HepG2 (cell line): ENCODE measurements at regions not wholly inside any gene's neighbourhood (a gene's known extent, or its start where the extent isn't known, plus 50 kb on each side); places are given as distances from the start of the nearest gene placed in this dataset.

ENCODE experiments used
- ATAC-seq: fragments of 200-7000 bp; cut with Tn5 transposase; 3 replicates; pipeline ENCODE4 v1.9.1; 2020; ENCODE audit warnings: mild to moderate bottlenecking, moderate library complexity
- BruUV-seq: library from RNA; stranded (reverse); fragments of 400-500 nt; replicated peaks from 2 replicates; lab custom pipeline; 2021; lab: Mats Ljungman, UMichigan
- CTCF ChIA-PET: fragments of 300-600 bp; formaldehyde crosslinking; extraction: SDS; loops from one replicate; lab custom pipeline; 2021; ENCODE audit warnings: low total read pairs, inconsistent platforms, low intra/inter-chr PET ratio; lab: Yijun Ruan, JAX
- POLR2A ChIA-PET: fragments of 350-600 bp; sonication (Branson Sonifier 250); formaldehyde crosslinking; loops from one replicate; lab custom pipeline; 2020; ENCODE audit warnings: antibody characterized with exemption, inconsistent platforms; lab: Yijun Ruan, JAX
- DNase-seq: peaks from one replicate; pipeline ENCODE4 v3.0.0-alpha.2; 2015; ENCODE audit warnings: low spot score
- FAIRE-seq: peaks from 3 replicates; lab custom pipeline; 2011; peaks lifted over from hg19 to GRCh38; lab: Jason Lieb, UNC
- H2AFZ ChIP-seq: one replicate; pipeline ENCODE4 v1.6.1; 2011; ENCODE audit warnings: low read length, inconsistent platforms
- H3K27ac ChIP-seq: fragments of 300-600 bp; 3 replicates; pipeline ENCODE4 v1.8.0; 2011; ENCODE audit warnings: mixed run types, mild to moderate bottlenecking, mixed read lengths, low read length, inconsistent platforms; ENCODE audit not compliant: insufficient read depth; ENCODE audit errors: extremely low read length
- H3K27me3 ChIP-seq, 2 experiments: fragments of 200-600 bp in 1 of 2; 2 replicates in 1 of 2; 3 replicates in 1 of 2; pipeline versions ENCODE4 v1.6.0 to v1.8.0; 2011; ENCODE audit warnings: low read length in 2 of 2, mild to moderate bottlenecking in 2 of 2, moderate library complexity in 2 of 2, inconsistent platforms in 1 of 2; ENCODE audit not compliant: insufficient read depth in 2 of 2, control insufficient read depth in 1 of 2
- H3K36me3 ChIP-seq, 2 experiments: fragments of 200-600 bp in 1 of 2; replicated peaks in 1 of 2; 2 replicates in 1 of 2; 3 replicates in 1 of 2; pipeline versions ENCODE4 v1.5.1 to v1.8.0; 2011; ENCODE audit warnings: low read length in 2 of 2, inconsistent platforms in 1 of 2; ENCODE audit not compliant: insufficient read depth in 2 of 2, control insufficient read depth in 1 of 2
- H3K4me1 ChIP-seq: 2 replicates; pipeline ENCODE4 v1.5.1; 2012; ENCODE audit warnings: low read length, inconsistent platforms; ENCODE audit not compliant: insufficient read depth
- H3K4me2 ChIP-seq: 2 replicates; pipeline ENCODE4 v1.6.0; 2011; ENCODE audit warnings: low read depth, low read length, inconsistent platforms
- H3K4me3 ChIP-seq, 3 experiments: fragments of 200-600 bp in 1 of 3; sonication (generic), shearing (Covaris generic) in 1 of 3; replicated peaks in 1 of 3; 2 replicates each; pipeline ENCODE4 v1.5.1; 2011 to 2016; ENCODE audit warnings: low read length in 3 of 3, inconsistent platforms in 2 of 3, low read depth in 2 of 3, mild to moderate bottlenecking in 2 of 3, control low read depth in 1 of 3, mixed read lengths in 1 of 3; ENCODE audit not compliant: insufficient read depth in 1 of 3
- H3K79me2 ChIP-seq: one replicate; pipeline ENCODE4 v1.6.1; 2011; ENCODE audit warnings: low read length, inconsistent platforms; ENCODE audit not compliant: insufficient read depth
- H3K9ac ChIP-seq: 2 replicates; pipeline ENCODE4 v1.6.0; 2011; ENCODE audit warnings: mild to moderate bottlenecking, low read depth, low read length, inconsistent platforms; ENCODE audit not compliant: insufficient read depth
- H3K9me3 ChIP-seq: 2 replicates; pipeline ENCODE4 v1.5.1; 2012; ENCODE audit warnings: mild to moderate bottlenecking, low read length
- H4K20me1 ChIP-seq: 2 replicates; pipeline ENCODE4 v1.6.0; 2011; ENCODE audit warnings: inconsistent platforms, mild to moderate bottlenecking, low read length, moderate library complexity; ENCODE audit not compliant: insufficient read depth
- EZH2 ChIP-seq: conservative IDR thresholded peaks from 2 replicates; pipeline ENCODE4 v1.6.1; 2012; ENCODE audit warnings: mild to moderate bottlenecking, low read depth, low read length, moderate library complexity
- JUND ChIP-seq: sonication (generic); formaldehyde crosslinking; IDR thresholded peaks from 2 replicates; pipeline ENCODE4 v1.8.0; 2022; ENCODE audit warnings: mild to moderate bottlenecking, missing genetic modification reagents
- NFKBIZ ChIP-seq: IDR thresholded peaks from 2 replicates; pipeline ENCODE4 v1.6.1; 2018; ENCODE audit warnings: missing genetic modification reagents, missing compliant biosample characterization
- NR2C2 ChIP-seq: sonication (generic); formaldehyde crosslinking; IDR thresholded peaks from 2 replicates; pipeline ENCODE4 v1.4.0; 2020; ENCODE audit warnings: missing genetic modification reagents, mild to moderate bottlenecking, moderate library complexity, borderline replicate concordance
- ZBTB3 ChIP-seq: sonication (generic); formaldehyde crosslinking; IDR thresholded peaks from 2 replicates; pipeline ENCODE4 v1.4.0; 2020; ENCODE audit warnings: low read depth, mild to moderate bottlenecking, moderate library complexity, missing genetic modification reagents, borderline replicate concordance
- ZFP1 ChIP-seq: IDR thresholded peaks from 2 replicates; pipeline ENCODE4 v1.6.1; 2016
- ZFYVE20 ChIP-seq: sonication (generic); formaldehyde crosslinking; IDR thresholded peaks from 2 replicates; pipeline ENCODE4 v1.8.0; 2023; ENCODE audit warnings: low read depth, mild to moderate bottlenecking, moderate library complexity, missing genetic modification reagents, borderline replicate concordance
- ZNF251 ChIP-seq: sonication (generic); formaldehyde crosslinking; IDR thresholded peaks from 2 replicates; pipeline ENCODE4 v1.9.0; 2021; ENCODE audit warnings: mild to moderate bottlenecking, missing genetic modification reagents
- ZNF333 ChIP-seq: sonication (generic); formaldehyde crosslinking; IDR thresholded peaks from 2 replicates; pipeline ENCODE4 v1.4.0; 2020; ENCODE audit warnings: mild to moderate bottlenecking, missing genetic modification reagents, borderline replicate concordance
- ZNF484 ChIP-seq: sonication (generic); formaldehyde crosslinking; IDR thresholded peaks from 2 replicates; pipeline ENCODE4 v1.5.1; 2020; ENCODE audit warnings: mild to moderate bottlenecking, low read depth, missing genetic modification reagents, borderline replicate concordance
- in situ Hi-C: cut with HindIII; loops from 2 replicates; pipeline ENCODE4 v1.10.0; 2017; ENCODE audit warnings: low pct_unique_long_range_greater_than_20kb; ENCODE audit not compliant: extremely low pct_ligation_motif_present
- intact Hi-C: fragments of 100-400 bp; cut with micrococcal nuclease; formaldehyde crosslinking; loops from one replicate; pipeline ENCODE4 v1.10.0; 2022; ENCODE audit not compliant: unreplicated experiment
- TF ChIP-seq, protein P1 (sequence below): sonication (generic); formaldehyde crosslinking; IDR thresholded peaks from 2 replicates; pipeline ENCODE4 v1.4.0; 2020; ENCODE audit warnings: missing genetic modification reagents, borderline replicate concordance
- TF ChIP-seq, protein P2 (sequence below): sonication (generic); formaldehyde crosslinking; IDR thresholded peaks from 2 replicates; pipeline ENCODE4 v1.4.0; 2020; ENCODE audit warnings: mild to moderate bottlenecking, missing genetic modification reagents
- TF ChIP-seq, protein P3 (sequence below): sonication (generic); formaldehyde crosslinking; IDR thresholded peaks from 2 replicates; pipeline ENCODE4 v1.8.1; 2023; ENCODE audit warnings: mild to moderate bottlenecking, missing genetic modification reagents, borderline replicate concordance
- TF ChIP-seq, protein P4 (sequence below): sonication (generic); formaldehyde crosslinking; IDR thresholded peaks from 2 replicates; pipeline ENCODE4 v1.5.1; 2020; ENCODE audit warnings: mild to moderate bottlenecking, missing genetic modification reagents, borderline replicate concordance

DNA sequence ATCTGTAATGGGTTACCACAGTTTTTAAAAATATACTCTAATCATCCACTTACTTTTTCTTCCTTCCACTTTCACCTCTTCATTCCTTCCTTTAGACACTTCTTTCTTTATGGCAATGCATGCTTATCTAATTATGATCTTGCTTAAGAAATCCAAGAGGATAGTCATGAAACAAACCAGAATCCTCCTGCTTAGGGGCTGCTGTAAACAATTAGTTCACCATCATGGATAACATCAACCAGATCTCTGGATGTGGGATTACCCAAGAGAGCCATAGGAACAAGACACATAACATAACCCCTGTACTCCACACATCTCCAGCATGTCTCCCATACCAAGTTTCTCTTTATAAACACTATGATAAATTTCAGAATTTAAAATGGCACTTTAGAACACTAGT lies 713.4 kb upstream of the PTPRD start:
- intact Hi-C loops (no loop called here), in situ Hi-C loops (no loop called here)
- Histone ChIP-seq H3K4me3 (no peak overlapping the region), H2AFZ (no peak overlapping the region), H3K4me2 (no peak overlapping the region), H3K9ac (no peak overlapping the region), H3K36me3 (no peaks in the 10 kb centered on the region), H3K27ac (no peak overlapping the region), H3K4me1 (no peaks in the 10 kb centered on the region), H3K79me2 (no peaks in the 10 kb centered on the region), H4K20me1 (no peaks in the 10 kb centered on the region), H3K9me3 (peaks cover 80% of the 10 kb centered on the region), H3K27me3 (no peaks in the 10 kb centered on the region)
- FAIRE-seq: no peak
- ChIA-PET CTCF (no interaction called here), POLR2A (no interaction called here)
- no peak for ATAC-seq
- DNase-seq: no peak
- no TSS peak for BruUV-seq
- no peak for TF ChIP-seq JUND
- no peak for TF ChIP-seq ZNF251
- TF ChIP-seq, protein P1, sequence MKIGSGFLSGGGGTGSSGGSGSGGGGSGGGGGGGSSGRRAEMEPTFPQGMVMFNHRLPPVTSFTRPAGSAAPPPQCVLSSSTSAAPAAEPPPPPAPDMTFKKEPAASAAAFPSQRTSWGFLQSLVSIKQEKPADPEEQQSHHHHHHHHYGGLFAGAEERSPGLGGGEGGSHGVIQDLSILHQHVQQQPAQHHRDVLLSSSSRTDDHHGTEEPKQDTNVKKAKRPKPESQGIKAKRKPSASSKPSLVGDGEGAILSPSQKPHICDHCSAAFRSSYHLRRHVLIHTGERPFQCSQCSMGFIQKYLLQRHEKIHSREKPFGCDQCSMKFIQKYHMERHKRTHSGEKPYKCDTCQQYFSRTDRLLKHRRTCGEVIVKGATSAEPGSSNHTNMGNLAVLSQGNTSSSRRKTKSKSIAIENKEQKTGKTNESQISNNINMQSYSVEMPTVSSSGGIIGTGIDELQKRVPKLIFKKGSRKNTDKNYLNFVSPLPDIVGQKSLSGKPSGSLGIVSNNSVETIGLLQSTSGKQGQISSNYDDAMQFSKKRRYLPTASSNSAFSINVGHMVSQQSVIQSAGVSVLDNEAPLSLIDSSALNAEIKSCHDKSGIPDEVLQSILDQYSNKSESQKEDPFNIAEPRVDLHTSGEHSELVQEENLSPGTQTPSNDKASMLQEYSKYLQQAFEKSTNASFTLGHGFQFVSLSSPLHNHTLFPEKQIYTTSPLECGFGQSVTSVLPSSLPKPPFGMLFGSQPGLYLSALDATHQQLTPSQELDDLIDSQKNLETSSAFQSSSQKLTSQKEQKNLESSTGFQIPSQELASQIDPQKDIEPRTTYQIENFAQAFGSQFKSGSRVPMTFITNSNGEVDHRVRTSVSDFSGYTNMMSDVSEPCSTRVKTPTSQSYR: no peak
- TF ChIP-seq, protein P2, sequence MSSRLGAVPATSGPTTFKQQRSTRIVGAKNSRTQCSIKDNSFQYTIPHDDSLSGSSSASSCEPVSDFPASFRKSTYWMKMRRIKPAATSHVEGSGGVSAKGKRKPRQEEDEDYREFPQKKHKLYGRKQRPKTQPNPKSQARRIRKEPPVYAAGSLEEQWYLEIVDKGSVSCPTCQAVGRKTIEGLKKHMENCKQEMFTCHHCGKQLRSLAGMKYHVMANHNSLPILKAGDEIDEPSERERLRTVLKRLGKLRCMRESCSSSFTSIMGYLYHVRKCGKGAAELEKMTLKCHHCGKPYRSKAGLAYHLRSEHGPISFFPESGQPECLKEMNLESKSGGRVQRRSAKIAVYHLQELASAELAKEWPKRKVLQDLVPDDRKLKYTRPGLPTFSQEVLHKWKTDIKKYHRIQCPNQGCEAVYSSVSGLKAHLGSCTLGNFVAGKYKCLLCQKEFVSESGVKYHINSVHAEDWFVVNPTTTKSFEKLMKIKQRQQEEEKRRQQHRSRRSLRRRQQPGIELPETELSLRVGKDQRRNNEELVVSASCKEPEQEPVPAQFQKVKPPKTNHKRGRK: no peak
- TF ChIP-seq, protein P3, sequence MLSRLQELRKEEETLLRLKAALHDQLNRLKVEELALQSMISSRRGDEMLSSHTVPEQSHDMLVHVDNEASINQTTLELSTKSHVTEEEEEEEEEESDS (CRISPR knock-in tag): no peak
- no peak for TF ChIP-seq ZBTB3 (CRISPR knock-in tag)
- TF ChIP-seq ZNF333 (CRISPR knock-in tag): no peak
- TF ChIP-seq ZFYVE20 (CRISPR knock-in tag): no peak
- TF ChIP-seq ZNF484 (CRISPR knock-in tag): no peak
- TF ChIP-seq, protein P4, sequence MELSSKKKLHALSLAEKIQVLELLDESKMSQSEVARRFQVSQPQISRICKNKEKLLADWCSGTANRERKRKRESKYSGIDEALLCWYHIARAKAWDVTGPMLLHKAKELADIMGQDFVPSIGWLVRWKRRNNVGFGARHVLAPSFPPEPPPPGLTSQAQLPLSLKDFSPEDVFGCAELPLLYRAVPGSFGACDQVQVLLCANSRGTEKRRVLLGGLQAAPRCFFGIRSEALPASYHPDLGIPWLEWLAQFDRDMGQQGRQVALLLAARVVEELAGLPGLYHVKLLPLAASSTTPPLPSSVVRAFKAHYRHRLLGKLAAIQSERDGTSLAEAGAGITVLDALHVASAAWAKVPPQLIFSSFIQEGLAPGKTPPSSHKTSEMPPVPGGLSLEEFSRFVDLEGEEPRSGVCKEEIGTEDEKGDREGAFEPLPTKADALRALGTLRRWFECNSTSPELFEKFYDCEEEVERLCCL (CRISPR knock-in tag): no peak
- no peak for TF ChIP-seq ZFP1
- no peak for TF ChIP-seq NR2C2
- no peak for TF ChIP-seq NFKBIZ (CRISPR knock-in tag)
- TF ChIP-seq EZH2: no peak
